ENCODE measurements at regions not wholly inside any gene's neighbourhood (a gene's known extent, or its start where the extent isn't known, plus 50 kb on each side); places are given as distances from the start of the nearest gene placed in this dataset.

- H3K36me3 ChIP-seq (ENCODE audit: control insufficient read depth, insufficient read depth, low read length), result no peaks in the 10 kb centered on the region
- no peak overlapping the region for H3K4me3 ChIP-seq (ENCODE audit: insufficient read depth, low read depth, low read length)
- H3K27me3 ChIP-seq (ENCODE audit: control insufficient read depth, insufficient read depth, low read length, poor library complexity, severe bottlenecking), result no peaks in the 10 kb centered on the region
- no peaks in the 10 kb centered on the region for H3K4me1 ChIP-seq (ENCODE audit: control insufficient read depth, insufficient read depth, low read length)
- WGBS, 2 experiments, result 87 to 96% methylated on average over 3 of the region's 3 CpGs
- no peak overlapping the region for H3K27ac ChIP-seq (ENCODE audit: insufficient read depth, low read depth, low read length, poor library complexity, severe bottlenecking)
- H3K9me3 ChIP-seq (ENCODE audit: control insufficient read depth, low read length), result no peaks in the 10 kb centered on the region
Measured at GRCh38 chr14:25233613-25234012, 183.7 kb upstream of the STXBP6 start.

DNA sequence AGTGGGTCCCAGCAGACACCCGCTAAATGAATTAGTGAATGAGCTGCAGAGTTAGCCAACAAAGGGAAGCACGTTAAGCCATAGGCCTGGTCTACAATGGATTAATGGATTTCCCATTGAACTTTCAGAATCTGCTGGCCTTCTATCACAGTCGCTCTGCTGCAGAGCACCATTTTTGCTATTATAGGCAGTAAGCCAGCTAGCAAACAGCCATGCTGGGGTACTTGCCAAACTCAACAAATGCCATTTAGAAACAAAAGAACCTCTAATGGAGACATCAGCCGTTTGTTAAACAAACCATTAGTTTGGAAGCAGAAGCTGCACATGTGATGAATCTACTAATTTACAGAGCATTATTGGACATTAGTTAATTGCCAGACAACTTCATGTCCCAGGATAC is 181.1 kb upstream of the STXBP6 start:
- Histone ChIP-seq H3K9me3 (ENCODE audit: control insufficient read depth, low read length) (no peaks in the 10 kb centered on the region), H3K36me3 (ENCODE audit: control insufficient read depth, insufficient read depth, low read length) (no peaks in the 10 kb centered on the region), H3K4me3 (ENCODE audit: insufficient read depth, low read depth, low read length) (no peak overlapping the region), H3K27ac (ENCODE audit: insufficient read depth, low read depth, low read length, poor library complexity, severe bottlenecking) (no peak overlapping the region), H3K4me1 (ENCODE audit: control insufficient read depth, insufficient read depth, low read length) (no peaks in the 10 kb centered on the region), H3K27me3 (ENCODE audit: control insufficient read depth, insufficient read depth, low read length, poor library complexity, severe bottlenecking) (no peaks in the 10 kb centered on the region)
- WGBS, 2 experiments, result 95 to 96% methylated on average over 4 of the region's 4 CpGs

DNA sequence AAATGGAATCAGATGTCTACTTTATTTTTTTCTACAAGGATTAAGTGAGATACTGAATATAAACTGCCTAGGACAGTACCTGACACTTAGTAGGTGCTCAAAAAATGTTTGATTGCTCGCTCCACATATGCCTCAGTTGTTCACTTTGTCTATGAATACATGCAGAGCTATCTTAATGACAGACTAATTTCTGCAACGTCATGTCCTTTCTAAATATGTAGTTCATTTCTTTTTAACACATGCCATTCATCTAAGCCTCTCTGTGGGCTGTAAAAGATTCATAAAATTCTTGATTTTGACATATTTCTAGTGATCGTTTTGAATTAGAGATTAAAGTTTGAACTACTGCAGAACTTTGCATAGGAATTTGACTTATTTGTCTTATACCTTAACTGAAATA is 176.3 kb upstream of the STXBP6 start:
- Histone ChIP-seq H3K9me3 (ENCODE audit: control insufficient read depth, low read length) (no peaks in the 10 kb centered on the region), H3K27me3 (ENCODE audit: control insufficient read depth, insufficient read depth, low read length, poor library complexity, severe bottlenecking) (no peaks in the 10 kb centered on the region), H3K4me3 (ENCODE audit: insufficient read depth, low read depth, low read length) (no peak overlapping the region), H3K36me3 (ENCODE audit: control insufficient read depth, insufficient read depth, low read length) (no peaks in the 10 kb centered on the region), H3K4me1 (ENCODE audit: control insufficient read depth, insufficient read depth, low read length) (no peaks in the 10 kb centered on the region), H3K27ac (ENCODE audit: insufficient read depth, low read depth, low read length, poor library complexity, severe bottlenecking) (no peak overlapping the region)
- 91 to 96% methylated on average over 3 of the region's 3 CpGs for WGBS, 2 experiments

GRCh38 chr14:25222256-25222655 is 172.3 kb upstream of the STXBP6 start:
- no peaks in the 10 kb centered on the region for H3K4me1 ChIP-seq (ENCODE audit: control insufficient read depth, insufficient read depth, low read length)
- H3K9me3 ChIP-seq (ENCODE audit: control insufficient read depth, low read length), result no peaks in the 10 kb centered on the region
- H3K27ac ChIP-seq (ENCODE audit: insufficient read depth, low read depth, low read length, poor library complexity, severe bottlenecking), result no peak overlapping the region

GRCh38 chr14:25220514-25220913 is 170.6 kb upstream of the STXBP6 start:
- no peaks in the 10 kb centered on the region for H3K36me3 ChIP-seq (ENCODE audit: control insufficient read depth, insufficient read depth, low read length)
- no peak overlapping the region for H3K27ac ChIP-seq (ENCODE audit: insufficient read depth, low read depth, low read length, poor library complexity, severe bottlenecking)
- H3K4me3 ChIP-seq (ENCODE audit: insufficient read depth, low read depth, low read length), result no peak overlapping the region
- no peaks in the 10 kb centered on the region for H3K9me3 ChIP-seq (ENCODE audit: control insufficient read depth, low read length)
- H3K27me3 ChIP-seq (ENCODE audit: control insufficient read depth, insufficient read depth, low read length, poor library complexity, severe bottlenecking), result no peaks in the 10 kb centered on the region
- no peaks in the 10 kb centered on the region for H3K4me1 ChIP-seq (ENCODE audit: control insufficient read depth, insufficient read depth, low read length)

More at GRCh38 chr14:25222256-25222655, 172.3 kb upstream of the STXBP6 start:
- Histone ChIP-seq H3K27me3 (ENCODE audit: control insufficient read depth, insufficient read depth, low read length, poor library complexity, severe bottlenecking) (no peaks in the 10 kb centered on the region), H3K4me3 (ENCODE audit: insufficient read depth, low read depth, low read length) (no peak overlapping the region), H3K36me3 (ENCODE audit: control insufficient read depth, insufficient read depth, low read length) (no peaks in the 10 kb centered on the region)

DNA sequence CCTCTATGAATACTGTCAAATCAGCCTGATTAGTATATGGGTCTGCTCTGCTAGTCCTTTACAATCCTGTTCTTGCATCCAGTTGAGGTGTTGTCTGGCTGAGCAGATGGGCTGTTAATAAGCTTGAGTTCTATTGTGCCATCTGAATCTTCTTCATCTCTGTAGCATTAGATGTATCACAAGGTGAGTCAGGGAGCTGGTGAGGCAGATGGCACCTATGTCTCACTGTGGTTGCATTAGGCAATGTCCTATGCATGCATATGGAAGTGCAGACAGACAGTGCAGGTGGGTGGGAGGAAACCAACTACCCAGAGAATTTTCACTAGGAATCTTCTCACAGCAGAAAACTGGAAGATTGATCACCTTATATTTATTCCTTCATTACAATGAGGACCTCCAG is 165.7 kb upstream of the STXBP6 start:
- H3K9me3 ChIP-seq (ENCODE audit: control insufficient read depth, low read length), result no peaks in the 10 kb centered on the region
- H3K4me1 ChIP-seq (ENCODE audit: control insufficient read depth, insufficient read depth, low read length), result no peaks in the 10 kb centered on the region
- H3K27me3 ChIP-seq (ENCODE audit: control insufficient read depth, insufficient read depth, low read length, poor library complexity, severe bottlenecking), result no peaks in the 10 kb centered on the region
- H3K4me3 ChIP-seq (ENCODE audit: insufficient read depth, low read depth, low read length), result no peak overlapping the region
- no peaks in the 10 kb centered on the region for H3K36me3 ChIP-seq (ENCODE audit: control insufficient read depth, insufficient read depth, low read length)
- H3K27ac ChIP-seq (ENCODE audit: insufficient read depth, low read depth, low read length, poor library complexity, severe bottlenecking), result no peak overlapping the region

DNA sequence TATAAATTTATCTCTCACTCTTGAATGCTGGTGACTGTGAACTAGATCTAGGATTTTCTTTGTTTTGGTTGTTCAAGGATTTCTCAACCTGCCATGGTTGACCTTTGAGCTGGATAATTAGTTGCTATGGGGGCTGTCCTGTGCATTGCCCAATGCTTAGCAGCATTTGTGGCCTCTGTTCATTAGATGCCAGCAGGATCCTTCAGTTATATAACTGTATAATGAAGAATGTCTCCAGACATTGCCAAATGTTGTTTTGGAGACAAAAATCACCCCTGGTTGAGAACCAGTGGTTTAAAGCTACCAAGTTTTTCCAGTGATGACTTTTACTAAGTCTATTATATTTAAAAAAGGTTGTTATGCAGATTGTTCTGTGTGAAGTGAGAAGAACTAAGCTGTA is 147.9 kb upstream of the STXBP6 start:
- Histone ChIP-seq H3K4me3 (ENCODE audit: insufficient read depth, low read depth, low read length) (no peak overlapping the region), H3K27ac (ENCODE audit: insufficient read depth, low read depth, low read length, poor library complexity, severe bottlenecking) (no peak overlapping the region), H3K36me3 (ENCODE audit: control insufficient read depth, insufficient read depth, low read length) (no peaks in the 10 kb centered on the region), H3K4me1 (ENCODE audit: control insufficient read depth, insufficient read depth, low read length) (no peaks in the 10 kb centered on the region), H3K9me3 (ENCODE audit: control insufficient read depth, low read length) (peaks cover 3% of the 10 kb centered on the region), H3K27me3 (ENCODE audit: control insufficient read depth, insufficient read depth, low read length, poor library complexity, severe bottlenecking) (no peaks in the 10 kb centered on the region)

GRCh38 chr14:25180221-25180620 is 130.3 kb upstream of the STXBP6 start:
- Histone ChIP-seq H3K27ac (ENCODE audit: insufficient read depth, low read depth, low read length, poor library complexity, severe bottlenecking) (no peak overlapping the region), H3K36me3 (ENCODE audit: control insufficient read depth, insufficient read depth, low read length) (no peaks in the 10 kb centered on the region), H3K27me3 (ENCODE audit: control insufficient read depth, insufficient read depth, low read length, poor library complexity, severe bottlenecking) (no peaks in the 10 kb centered on the region), H3K9me3 (ENCODE audit: control insufficient read depth, low read length) (no peaks in the 10 kb centered on the region), H3K4me1 (ENCODE audit: control insufficient read depth, insufficient read depth, low read length) (no peaks in the 10 kb centered on the region), H3K4me3 (ENCODE audit: insufficient read depth, low read depth, low read length) (no peak overlapping the region)
- WGBS, 2 experiments, result 83 to 93% methylated on average over 1 of the region's 1 CpG

DNA sequence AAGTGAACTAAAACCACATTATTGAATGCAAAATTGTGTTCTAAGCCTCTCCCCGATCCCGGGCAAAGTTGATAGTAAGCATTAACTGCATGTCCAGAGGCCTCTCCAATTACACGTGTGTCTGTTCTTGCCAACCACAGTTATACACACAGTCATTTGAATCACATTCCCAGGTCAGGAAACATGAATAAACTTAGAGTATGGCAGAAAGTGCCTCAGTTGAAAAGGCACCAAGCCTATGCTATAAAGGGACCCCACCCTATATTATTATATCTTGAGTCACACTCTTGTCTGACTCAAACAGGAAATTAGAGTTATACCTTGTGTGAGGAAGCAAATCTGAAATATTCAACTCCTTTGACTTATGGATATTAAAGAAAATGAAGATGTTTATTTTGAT is 128.3 kb upstream of the STXBP6 start:
- 95 to 97% methylated on average over 3 of the region's 3 CpGs for WGBS, 2 experiments
- no peaks in the 10 kb centered on the region for H3K36me3 ChIP-seq (ENCODE audit: control insufficient read depth, insufficient read depth, low read length)
- no peaks in the 10 kb centered on the region for H3K4me1 ChIP-seq (ENCODE audit: control insufficient read depth, insufficient read depth, low read length)
- no peak overlapping the region for H3K27ac ChIP-seq (ENCODE audit: insufficient read depth, low read depth, low read length, poor library complexity, severe bottlenecking)
- H3K9me3 ChIP-seq (ENCODE audit: control insufficient read depth, low read length), result no peaks in the 10 kb centered on the region
- no peak overlapping the region for H3K4me3 ChIP-seq (ENCODE audit: insufficient read depth, low read depth, low read length)
- no peaks in the 10 kb centered on the region for H3K27me3 ChIP-seq (ENCODE audit: control insufficient read depth, insufficient read depth, low read length, poor library complexity, severe bottlenecking)

GRCh38 chr14:25150934-25151790 is 101.2 kb upstream of the STXBP6 start:
- 42% methylated on average over 6 of the region's 7 CpGs for WGBS, 2 experiments
- Histone ChIP-seq H3K27me3 (ENCODE audit: control insufficient read depth, insufficient read depth, low read length, poor library complexity, severe bottlenecking) (no peaks in the 10 kb centered on the region), H3K27ac (ENCODE audit: insufficient read depth, low read depth, low read length, poor library complexity, severe bottlenecking) (no peak overlapping the region), H3K4me1 (ENCODE audit: control insufficient read depth, insufficient read depth, low read length) (no peaks in the 10 kb centered on the region), H3K9me3 (ENCODE audit: control insufficient read depth, low read length) (no peaks in the 10 kb centered on the region), H3K4me3 (ENCODE audit: insufficient read depth, low read depth, low read length) (no peak overlapping the region), H3K36me3 (ENCODE audit: control insufficient read depth, insufficient read depth, low read length) (no peaks in the 10 kb centered on the region)

GRCh38 chr14:25150401-25150800 is 100.5 kb upstream of the STXBP6 start:
- H3K27ac ChIP-seq (ENCODE audit: insufficient read depth, low read depth, low read length, poor library complexity, severe bottlenecking), result no peak overlapping the region
- H3K9me3 ChIP-seq (ENCODE audit: control insufficient read depth, low read length), result no peaks in the 10 kb centered on the region
- H3K27me3 ChIP-seq (ENCODE audit: control insufficient read depth, insufficient read depth, low read length, poor library complexity, severe bottlenecking), result no peaks in the 10 kb centered on the region
- no peaks in the 10 kb centered on the region for H3K4me1 ChIP-seq (ENCODE audit: control insufficient read depth, insufficient read depth, low read length)
- no peak overlapping the region for H3K4me3 ChIP-seq (ENCODE audit: insufficient read depth, low read depth, low read length)
- H3K36me3 ChIP-seq (ENCODE audit: control insufficient read depth, insufficient read depth, low read length), result no peaks in the 10 kb centered on the region

Measured in ectodermal cell (in vitro differentiated cells).